PFSK-1 (cell line): ENCODE measurements at regions not wholly inside any gene's neighbourhood (a gene's known extent, or its start where the extent isn't known, plus 50 kb on each side); places are given as distances from the start of the nearest gene placed in this dataset.

Experiments
- SIN3A ChIP-seq: IDR thresholded peaks from 2 replicates; pipeline ENCODE4 v1.6.1; 2012; ENCODE audit warnings: mild to moderate bottlenecking, low read length, moderate library complexity, borderline replicate concordance; ENCODE audit not compliant: insufficient read depth
- TAF1 ChIP-seq: IDR thresholded peaks from 2 replicates; pipeline ENCODE4 v1.6.1; 2012; ENCODE audit warnings: low read length, control low read depth, borderline replicate concordance; ENCODE audit not compliant: insufficient read depth

DNA sequence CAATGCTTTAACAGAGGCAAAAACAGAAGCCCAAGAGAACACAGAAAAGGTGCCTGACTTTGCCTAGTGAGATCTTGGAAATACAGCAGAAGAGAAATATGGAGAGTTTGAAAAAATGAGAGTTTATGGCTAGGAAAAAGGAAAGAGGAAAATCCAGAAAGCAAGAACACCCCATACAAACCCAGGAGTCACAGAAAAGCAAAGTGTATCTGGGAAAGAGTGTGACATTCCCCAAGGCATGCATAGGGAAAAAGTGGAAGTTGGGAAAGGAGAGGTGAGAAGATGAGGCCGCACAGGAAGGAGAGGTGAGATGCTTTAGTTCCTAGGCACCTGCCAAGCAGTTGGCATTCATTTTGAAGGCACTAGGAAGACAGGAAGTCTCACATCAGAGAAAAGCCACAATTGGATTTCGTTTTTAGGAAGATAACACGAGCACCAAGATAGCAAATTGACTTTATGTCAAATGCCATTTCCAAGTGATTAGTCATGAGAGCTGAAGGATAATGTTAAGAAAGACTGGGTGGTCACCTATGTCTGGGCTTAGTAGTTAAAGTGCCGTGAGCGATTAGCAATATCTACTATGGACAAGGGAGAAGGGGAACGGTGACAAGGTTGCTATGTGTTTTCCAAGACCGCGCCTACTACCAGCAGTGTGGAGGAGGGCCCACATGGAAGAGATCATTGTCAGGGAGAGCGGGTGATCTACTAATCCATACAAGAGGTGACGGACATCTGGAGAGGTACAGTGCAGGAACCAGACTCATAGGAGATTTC lies 224.1 kb upstream of the PARD3B start:
- TF ChIP-seq SIN3A (no peak), TAF1 (no peak)
